Colonic mucosa (tissue), 4 donors: ENCODE measurements at regions not wholly inside any gene's neighbourhood (a gene's known extent, or its start where the extent isn't known, plus 50 kb on each side); places are given as distances from the start of the nearest gene placed in this dataset.

ENCODE experiments used
- DNase-seq: peaks from one replicate; pipeline ENCODE4 v3.0.0-alpha.2; 2020
- H3K27ac ChIP-seq: fragments of 200-600 bp; one replicate; pipeline ENCODE4 v1.8.0; 2021
- H3K27me3 ChIP-seq: fragments of 200-600 bp; one replicate; pipeline ENCODE4 v1.8.0; 2021
- H3K36me3 ChIP-seq: fragments of 200-600 bp; one replicate; pipeline ENCODE4 v1.8.0; 2021
- H3K4me1 ChIP-seq: fragments of 200-600 bp; one replicate; pipeline ENCODE4 v1.8.0; 2021; ENCODE audit warnings: mild to moderate bottlenecking
- H3K4me3 ChIP-seq: fragments of 200-600 bp; one replicate; pipeline ENCODE4 v1.8.0; 2021
- H3K9ac ChIP-seq, 2 donors: one replicate each; pipeline ENCODE4 v1.7.0; 2013; ENCODE audit warnings: control low read depth in 2 of 2, low read depth in 2 of 2, low read length in 2 of 2
- H3K9me3 ChIP-seq: fragments of 200-600 bp; one replicate; pipeline ENCODE4 v1.8.0; 2021
- CTCF ChIP-seq: fragments of 200-600 bp; IDR thresholded peaks from one replicate; pipeline ENCODE4 v1.8.0; 2022; ENCODE audit warnings: antibody characterized with exemption, mild to moderate bottlenecking
- intact Hi-C: fragments of 100-400 bp; cut with DNase I; formaldehyde crosslinking; loops from one replicate; pipeline ENCODE4 v1.14.1; 2022
- donor health status: healthy.
- donor health status: DM: no; HTN: no; CAD: no.
- donor health status: DM: no; HTN: no; CAD: no.

GRCh38 chr9:17859228-17859627 is 280.4 kb downstream of the SH3GL2 start:
- Histone ChIP-seq H3K4me1 (no peaks in the 10 kb centered on the region), H3K27me3 (no peaks in the 10 kb centered on the region), H3K27ac (no peak overlapping the region), H3K36me3 (no peaks in the 10 kb centered on the region), H3K9ac (no peak overlapping the region), H3K4me3 (no peak overlapping the region), H3K9me3 (no peaks in the 10 kb centered on the region)
- intact Hi-C loops: no loop called here
- TF ChIP-seq CTCF: no peak
- no peak for DNase-seq

GRCh38 chr9:17859987-17860386 is 281.1 kb downstream of the SH3GL2 start:
- Histone ChIP-seq H3K36me3 (no peaks in the 10 kb centered on the region), H3K27ac (no peak overlapping the region), H3K4me3 (no peak overlapping the region), H3K9me3 (no peaks in the 10 kb centered on the region), H3K27me3 (no peaks in the 10 kb centered on the region), H3K4me1 (no peaks in the 10 kb centered on the region), H3K9ac (no peak overlapping the region)
- no peak for DNase-seq
- intact Hi-C loops: no loop called here
- TF ChIP-seq CTCF: no peak

- H3K36me3 ChIP-seq: no peaks in the 10 kb centered on the region
- no peak for TF ChIP-seq CTCF
Measured at GRCh38 chr9:17862101-17862500, 283.2 kb downstream of the SH3GL2 start.

GRCh38 chr9:17862629-17863028 is 283.8 kb downstream of the SH3GL2 start:
- no peak for DNase-seq
- no peaks in the 10 kb centered on the region for H3K9me3 ChIP-seq
- H3K9ac ChIP-seq: no peak overlapping the region
- intact Hi-C loops: no loop called here
- no peaks in the 10 kb centered on the region for H3K27me3 ChIP-seq
- H3K27ac ChIP-seq: no peak overlapping the region
- H3K4me3 ChIP-seq: no peak overlapping the region
- H3K36me3 ChIP-seq: no peaks in the 10 kb centered on the region
- TF ChIP-seq CTCF: no peak
- H3K4me1 ChIP-seq: no peaks in the 10 kb centered on the region

More at GRCh38 chr9:17862101-17862500, 283.2 kb downstream of the SH3GL2 start:
- no peak overlapping the region for H3K9ac ChIP-seq
- H3K9me3 ChIP-seq: no peaks in the 10 kb centered on the region
- H3K4me1 ChIP-seq: no peaks in the 10 kb centered on the region
- H3K4me3 ChIP-seq: no peak overlapping the region
- no peak for DNase-seq
- intact Hi-C loops: no loop called here
- no peak overlapping the region for H3K27ac ChIP-seq
- H3K27me3 ChIP-seq: no peaks in the 10 kb centered on the region

- no peaks in the 10 kb centered on the region for H3K36me3 ChIP-seq
- H3K27ac ChIP-seq: no peak overlapping the region
- no peak for TF ChIP-seq CTCF
- DNase-seq: no peak
- H3K4me3 ChIP-seq: no peak overlapping the region
- intact Hi-C loops: no loop called here
- no peaks in the 10 kb centered on the region for H3K27me3 ChIP-seq
- no peak overlapping the region for H3K9ac ChIP-seq
- no peaks in the 10 kb centered on the region for H3K9me3 ChIP-seq
- no peaks in the 10 kb centered on the region for H3K4me1 ChIP-seq
Measured at GRCh38 chr9:17863213-17863883, 284.5 kb downstream of the SH3GL2 start.
